HG02943 (cell line): ENCODE measurements at regions not wholly inside any gene's neighbourhood (a gene's known extent, or its start where the extent isn't known, plus 50 kb on each side); places are given as distances from the start of the nearest gene placed in this dataset.

Experiments
- ATAC-seq: cut with Tn5 transposase; IDR thresholded peaks from one replicate; pipeline ENCODE4 v1.9.1; 2021; ENCODE audit warnings: mild to moderate bottlenecking, low read depth, moderate library complexity; ENCODE audit not compliant: unreplicated experiment

DNA sequence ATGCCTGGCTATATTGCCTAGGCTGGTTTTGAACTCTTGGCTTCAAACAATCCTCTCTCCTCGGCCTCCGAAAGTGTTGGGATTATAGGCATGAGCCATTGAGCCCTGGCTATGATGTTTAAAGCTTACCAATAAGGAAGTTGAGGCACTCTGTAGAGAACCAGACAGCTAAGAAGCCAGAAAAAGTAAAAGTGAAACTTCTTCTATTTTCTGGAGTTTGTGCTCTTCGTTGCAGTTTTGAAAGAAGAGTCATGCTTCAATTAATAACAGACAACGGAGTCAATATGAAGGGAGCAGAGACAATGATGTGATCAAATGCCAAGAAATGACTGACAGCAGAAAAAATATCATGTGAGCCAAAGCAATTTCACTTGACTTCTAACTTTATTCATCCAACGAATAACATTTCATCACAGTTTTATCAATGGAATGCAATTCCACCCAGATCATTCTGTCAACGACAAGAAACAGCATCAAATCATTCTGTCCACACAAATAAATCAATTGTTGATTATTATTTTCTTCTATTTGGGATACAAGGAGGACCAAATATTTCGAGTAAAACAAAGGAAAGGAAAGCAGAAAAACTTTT is 175.5 kb upstream of the CELF4 start:
- no peak for ATAC-seq

DNA sequence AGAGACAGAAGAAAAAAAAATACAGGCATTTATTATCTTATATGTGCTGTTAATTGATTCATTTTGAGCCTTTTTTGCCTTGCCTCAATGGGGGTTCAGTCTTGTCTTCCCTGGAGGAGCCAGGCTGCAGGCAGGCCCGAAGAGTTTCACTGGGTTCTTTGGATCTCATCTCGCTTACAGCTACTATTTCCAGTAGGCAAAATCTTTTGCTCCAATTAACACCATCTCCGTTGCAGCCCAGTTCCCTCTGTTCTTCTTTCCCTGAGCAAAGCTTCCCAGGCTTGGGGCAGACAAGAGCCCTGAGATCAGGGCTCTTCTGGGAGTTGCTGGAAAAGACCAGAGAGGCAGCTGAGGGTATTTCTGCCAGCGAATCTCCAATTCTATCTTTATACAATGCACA is 168.8 kb upstream of the CELF4 start:
- ATAC-seq, result no peak

DNA sequence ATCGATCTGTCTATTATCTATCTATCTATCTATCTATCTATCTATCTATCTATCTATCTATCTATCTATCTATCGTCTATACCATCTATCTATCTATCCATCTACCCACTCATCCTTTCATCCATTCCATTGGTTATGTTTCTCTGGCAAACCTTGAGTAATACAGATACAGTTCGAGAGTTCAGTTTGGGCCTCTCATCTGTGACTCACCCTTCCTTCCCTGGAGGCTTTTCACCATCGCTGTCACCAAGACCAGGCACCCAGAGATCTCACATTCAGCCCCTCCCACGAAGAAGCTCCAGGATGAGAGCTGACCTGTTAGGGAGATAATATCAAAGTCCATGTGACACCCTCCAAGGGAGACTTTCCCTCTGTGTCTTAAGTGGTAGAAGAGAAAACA is 164.1 kb upstream of the CELF4 start:
- no peak for ATAC-seq

DNA sequence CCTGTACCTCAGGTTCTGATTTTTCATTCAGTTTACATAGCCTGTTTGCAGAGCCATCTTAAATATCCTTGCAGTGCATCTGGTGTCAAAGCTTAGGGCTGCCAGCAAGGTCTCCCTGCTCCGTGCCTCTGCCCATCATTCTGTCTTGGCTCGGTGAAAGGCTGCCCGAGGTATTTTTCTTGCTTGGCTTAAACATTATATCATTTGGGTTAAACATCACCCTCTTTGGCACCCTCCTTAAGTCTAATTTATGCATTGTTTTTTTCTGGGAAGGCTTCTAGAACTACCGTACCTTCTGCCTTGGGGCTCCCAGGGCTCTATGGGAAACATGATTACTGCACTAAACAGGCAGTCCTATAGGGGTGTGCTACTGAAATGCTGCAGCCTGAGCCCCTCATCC is 158.6 kb upstream of the CELF4 start:
- ATAC-seq, result no peak

DNA sequence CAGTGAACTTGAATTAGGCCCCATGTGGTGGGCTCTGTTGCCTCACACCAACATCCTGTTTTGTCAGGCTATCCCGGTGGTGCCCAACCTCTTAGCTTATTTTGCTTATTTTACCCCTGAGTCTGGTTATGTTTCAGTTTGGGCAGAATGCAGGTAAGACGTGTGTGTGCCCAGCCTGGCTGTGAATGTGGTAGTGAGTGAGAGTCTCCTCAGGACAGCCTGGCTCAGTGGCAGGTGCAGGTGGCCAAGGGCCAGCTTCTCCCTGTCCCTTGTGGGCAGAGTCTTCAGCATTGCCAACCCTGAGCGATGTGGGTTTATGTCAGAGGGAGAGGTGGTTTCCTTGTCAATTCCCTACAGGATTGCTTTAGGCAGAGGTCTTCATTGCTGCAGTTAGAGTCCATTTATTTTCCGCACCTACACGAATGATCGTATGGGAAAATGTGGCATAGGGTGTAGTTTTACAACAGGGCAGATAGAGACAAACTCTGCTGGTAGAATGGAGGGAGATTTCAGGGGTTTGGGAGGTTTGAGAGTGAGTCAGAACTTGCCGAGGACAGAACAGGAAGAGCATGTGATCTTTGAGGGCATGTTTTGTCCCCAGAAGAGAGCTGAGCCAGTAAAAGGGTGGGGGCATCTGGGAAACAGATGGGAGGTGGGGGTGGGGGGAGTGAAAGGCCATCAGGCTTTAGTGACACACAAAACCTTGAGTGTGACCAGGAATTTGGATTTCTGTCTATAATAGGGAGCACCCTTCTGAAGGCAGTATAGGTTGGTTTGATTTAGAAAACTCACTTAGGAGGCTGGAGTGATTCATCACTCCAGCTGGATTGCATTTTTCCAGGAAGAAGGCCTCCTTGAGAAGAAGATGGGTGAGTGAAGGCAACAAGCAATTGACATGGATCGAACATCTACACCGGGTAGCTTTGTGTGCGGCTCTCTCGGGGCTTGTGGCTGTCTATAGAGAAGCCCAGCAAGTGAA is 156.2 kb upstream of the CELF4 start:
- no peak for ATAC-seq

DNA sequence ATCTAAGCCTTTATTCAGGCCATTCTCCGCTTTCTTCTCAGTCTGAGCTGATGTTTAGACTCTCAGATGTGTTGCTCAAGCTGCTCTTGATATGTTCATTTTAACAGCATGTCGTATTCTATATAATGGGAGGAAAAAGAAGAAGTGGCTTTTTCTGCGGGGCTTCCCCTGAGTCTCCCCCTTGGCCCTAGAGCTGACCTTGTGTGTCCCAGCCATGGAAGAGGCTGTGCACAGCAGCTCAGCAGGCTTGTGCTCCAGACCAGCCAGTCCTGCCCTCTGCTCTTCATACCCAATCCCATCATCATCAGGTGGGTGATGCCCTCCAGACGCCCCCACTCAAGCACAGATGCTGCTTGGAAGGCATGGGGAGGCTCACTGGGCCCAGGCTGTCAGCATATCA is 155.1 kb upstream of the CELF4 start:
- no peak for ATAC-seq

DNA sequence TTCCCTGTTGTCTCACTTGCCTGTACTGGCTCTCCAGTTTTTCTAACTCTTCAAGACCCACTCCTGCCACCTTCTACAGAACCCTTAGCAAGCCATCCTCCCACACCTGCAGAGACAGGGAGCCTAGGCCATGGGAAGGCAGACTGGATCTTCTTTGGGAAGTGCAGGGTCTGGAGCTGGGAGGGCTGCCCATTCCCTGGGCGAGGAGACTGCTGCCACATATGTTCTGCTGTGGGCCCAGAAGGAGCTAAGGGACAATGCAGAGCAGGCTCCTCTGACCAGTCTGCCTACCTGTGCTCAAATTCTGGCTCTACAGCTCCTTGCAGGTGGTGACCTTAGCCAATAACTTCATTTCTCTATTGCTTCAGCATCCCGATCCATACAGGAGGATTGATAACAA is 152.1 kb upstream of the CELF4 start:
- ATAC-seq, result no peak

DNA sequence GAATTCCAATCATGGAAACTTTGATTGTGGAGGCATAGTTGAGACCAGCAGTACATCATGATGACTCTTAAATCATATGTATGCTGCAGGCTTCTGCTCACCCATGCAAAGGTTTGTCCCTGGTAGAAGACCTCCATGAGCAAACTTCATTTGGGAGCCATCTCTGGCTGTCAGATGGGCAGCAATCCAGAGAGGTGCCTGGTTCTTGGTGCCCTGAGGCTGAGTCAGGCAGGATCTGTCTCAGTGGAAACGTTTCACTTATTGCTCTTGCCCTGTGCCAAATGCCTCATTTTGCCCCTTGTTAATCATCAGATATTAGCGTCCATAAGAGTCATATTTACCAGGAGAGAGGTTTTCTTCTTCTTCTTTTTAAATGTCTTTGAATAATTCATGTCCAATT is 151.5 kb upstream of the CELF4 start:
- ATAC-seq, result no peak

DNA sequence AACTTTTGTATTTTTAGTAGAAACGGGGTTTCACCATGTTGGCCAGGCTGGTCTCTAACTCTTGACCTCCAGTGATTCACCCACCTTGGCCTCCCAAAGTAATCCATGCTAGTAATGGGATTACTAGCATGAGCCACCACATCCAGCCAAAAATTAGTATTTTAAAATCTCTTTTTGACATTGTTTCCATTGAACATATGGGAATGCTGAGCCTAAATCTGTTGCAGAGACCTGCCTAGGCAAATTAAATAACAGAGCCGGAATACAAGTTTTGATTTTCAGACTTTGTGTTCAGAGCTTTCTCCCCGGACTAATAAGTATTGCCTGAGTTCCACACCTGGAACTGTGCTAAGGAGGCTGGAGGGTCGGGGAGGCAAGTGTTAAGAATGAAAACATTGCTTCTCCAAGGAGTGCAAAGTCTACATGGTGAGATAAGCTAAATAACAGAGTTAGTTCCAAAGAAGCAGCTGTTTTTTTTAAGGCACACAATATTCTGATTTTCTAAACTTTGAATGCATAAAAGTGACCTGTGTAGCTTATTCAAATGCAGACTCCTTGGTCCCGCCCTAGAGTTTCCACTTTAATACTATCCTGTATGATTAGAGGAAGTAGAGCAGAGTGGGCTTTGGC is 150.6 kb upstream of the CELF4 start:
- no peak for ATAC-seq

DNA sequence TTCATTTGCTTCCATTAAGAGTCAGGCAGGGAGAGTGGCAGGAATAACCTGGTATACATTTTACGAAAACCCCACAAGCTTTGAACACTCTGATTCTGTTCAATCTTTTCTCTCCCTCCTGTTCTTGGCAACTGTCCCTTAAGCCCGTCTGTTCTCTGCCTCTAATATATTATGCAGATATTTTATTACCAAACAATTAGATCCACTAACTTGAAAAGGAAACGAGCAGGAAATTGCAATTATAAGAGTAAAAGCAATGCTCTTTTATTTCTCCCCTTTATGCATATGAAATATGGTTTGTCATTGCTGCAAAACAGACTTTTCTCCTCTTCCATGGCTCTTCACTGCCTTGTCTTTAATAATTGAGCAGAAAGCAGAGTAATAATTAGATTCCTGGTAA is 149.1 kb upstream of the CELF4 start:
- ATAC-seq, result no peak

DNA sequence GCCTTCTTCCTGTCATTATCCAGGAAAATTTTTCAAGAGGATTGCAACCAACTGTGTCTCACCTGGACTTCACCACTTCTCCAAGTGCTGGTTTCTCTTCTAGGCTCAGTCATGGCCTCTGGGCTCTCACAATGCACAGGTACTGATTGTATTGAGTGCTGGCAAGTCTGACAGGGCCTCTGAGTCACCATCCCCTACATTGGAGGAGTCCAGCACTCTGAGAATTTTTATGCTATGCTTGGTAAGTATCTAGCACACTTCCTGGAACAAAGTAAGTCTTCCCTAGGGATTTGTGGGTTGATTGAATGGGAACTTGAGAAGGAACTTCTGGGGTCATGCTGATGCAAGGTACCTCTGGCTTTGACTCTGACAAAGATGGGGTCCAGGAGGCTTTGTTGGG is 147.2 kb upstream of the CELF4 start:
- ATAC-seq, result no peak

DNA sequence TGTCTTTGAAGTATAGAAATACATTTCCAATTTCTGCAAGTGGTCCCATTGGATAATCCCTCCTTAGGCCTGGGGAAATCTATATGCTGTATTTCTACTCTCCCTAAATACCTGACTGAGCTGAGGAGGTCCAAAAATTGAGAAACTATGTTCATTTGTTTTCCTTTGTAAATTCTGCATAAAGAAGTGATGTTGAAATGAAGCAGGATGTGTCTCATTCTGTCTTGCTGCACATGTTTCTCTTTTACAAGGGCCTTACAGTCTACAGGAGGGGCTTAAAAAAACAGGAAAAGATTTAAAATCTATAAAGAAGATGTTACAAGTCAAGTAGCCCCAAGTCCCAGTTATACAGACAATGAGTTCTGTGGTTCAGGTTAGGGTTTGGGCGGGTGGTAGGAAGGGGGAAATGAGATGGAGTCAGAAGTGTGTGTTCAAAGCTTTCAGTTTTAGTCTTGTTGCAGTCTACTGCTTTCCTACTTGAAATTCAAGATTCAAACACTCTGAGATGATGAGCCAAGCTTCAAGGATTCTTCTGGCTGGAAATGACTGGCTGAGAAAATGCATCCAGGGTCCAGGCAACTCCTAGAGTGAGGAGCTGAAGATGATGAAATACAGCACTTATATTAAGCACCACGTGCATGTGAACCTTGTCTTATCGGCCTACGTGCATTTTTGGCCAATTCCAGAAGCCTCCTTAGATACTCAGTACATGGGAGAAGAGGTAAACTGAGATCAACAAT is 146.3 kb upstream of the CELF4 start:
- ATAC-seq, result no peak

DNA sequence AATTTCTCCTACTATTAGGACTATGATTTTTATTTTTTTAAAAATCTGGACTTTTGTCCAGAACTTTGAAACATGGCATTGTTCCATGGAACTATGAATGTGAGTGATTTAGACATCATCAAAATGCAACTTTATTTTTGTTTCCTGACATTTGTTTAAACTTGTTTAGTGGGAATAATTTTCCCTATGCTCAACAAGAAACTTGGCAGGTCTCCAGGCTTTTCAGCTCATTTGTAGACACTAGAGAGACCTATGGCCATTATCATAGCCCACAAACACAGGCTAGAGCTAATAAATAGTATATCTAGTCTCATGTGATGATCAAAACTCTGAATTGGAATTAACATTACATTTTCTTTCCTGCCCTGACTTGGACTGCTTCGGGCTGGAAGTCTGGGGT is 145.1 kb upstream of the CELF4 start:
- no peak for ATAC-seq

DNA sequence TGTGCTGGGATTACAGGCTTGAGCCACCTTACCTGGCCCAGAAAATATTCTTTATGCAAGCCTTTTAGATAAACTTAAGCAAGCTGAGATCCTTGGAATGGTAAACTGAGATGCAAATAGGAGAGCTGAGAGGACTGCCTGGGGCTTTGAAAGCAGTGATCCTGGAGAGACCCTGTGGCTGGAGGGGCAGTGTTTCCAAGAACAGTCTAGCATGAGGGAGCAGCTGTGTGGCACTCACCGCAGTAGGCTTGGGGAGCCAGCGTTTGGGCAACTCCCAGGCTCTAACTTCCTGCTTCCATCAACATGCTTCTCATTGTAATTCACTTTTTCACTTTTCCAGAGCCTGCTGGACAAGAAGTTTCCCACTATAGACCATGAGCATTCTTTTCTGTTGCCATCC is 144.1 kb upstream of the CELF4 start:
- ATAC-seq, result no peak

DNA sequence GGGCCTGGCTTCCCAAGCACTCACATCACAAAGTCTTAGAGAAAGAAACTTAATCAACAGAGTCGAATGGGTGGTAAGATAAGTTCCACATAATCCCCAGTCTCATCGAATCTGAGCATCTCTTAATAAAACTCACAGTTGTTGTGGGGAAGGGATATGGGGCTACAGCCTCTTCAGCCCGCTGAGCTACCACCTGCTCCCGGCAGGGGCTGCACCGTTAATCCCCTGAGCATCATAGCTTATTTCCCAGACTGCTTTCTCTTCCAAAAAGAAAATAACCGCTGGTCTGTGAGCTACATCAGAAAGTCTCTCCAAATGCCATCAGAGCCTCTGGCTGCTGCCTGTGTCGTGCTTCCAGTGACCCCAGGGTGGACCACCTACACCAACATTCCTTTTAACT is 139.4 kb upstream of the CELF4 start:
- ATAC-seq, result no peak

DNA sequence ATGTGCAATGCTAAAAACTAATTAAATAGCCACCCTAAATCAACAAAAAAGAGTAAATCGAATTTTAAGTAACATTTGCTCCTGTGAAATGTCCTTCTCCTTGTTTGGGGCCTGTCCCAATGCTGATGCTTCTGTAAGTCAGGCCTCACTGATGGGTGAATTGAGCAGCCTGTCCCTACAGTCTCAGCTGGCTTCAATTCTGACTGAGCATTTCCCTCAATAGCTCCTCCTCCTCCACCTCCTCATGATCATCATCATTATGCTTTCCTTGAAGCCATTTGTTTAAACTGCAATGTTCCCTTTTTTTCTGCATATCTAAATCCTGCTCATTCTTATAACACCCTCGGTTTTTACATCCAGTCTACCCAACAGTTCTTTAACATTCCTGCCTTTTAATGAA is 137.2 kb upstream of the CELF4 start:
- ATAC-seq, result no peak

DNA sequence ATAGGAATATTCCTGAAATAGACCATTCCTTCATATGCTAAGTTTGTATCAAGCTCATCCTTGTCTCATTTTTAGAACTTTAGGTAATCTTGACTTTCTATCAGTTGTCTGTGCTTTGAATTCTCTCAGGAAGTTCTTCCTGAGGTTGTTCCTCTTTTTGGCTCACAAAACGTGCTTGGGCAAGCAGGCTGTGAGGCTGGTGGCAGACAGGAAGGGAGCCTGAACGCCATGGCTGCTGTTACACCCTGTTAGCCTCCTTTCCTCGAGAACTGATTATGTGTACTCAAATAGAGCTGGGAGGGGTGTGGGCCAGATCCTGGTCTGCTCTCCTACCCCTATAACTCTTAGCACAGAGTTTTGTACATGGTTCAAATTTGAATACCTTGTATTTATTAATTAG is 136.4 kb upstream of the CELF4 start:
- ATAC-seq, result no peak

DNA sequence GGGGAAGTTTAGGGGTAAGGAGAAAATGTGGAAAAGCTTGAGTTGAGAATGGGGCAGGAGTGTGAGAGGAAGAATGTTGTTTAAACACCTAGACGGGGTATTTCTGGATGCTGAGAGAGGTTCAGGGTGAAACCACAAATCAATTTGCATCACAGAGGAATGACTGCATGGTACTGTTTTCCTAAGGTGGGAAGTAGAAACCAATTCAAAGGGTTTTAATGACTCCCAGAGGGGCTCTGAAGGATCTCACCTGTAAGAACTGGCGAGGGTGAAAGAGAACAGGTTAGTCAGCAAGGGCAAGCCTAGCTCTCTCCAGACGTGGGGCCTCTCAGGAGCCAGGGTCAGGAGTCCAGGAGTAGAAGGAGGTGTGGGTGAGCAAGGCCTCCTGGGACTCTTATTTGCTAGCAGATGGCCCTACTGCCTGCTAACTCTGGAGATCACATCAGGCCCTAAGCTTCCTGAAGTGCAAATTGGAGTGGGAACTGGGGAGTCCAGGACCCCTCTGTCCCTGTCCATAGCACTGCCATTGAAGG is 133.0 kb upstream of the CELF4 start:
- ATAC-seq, result no peak

DNA sequence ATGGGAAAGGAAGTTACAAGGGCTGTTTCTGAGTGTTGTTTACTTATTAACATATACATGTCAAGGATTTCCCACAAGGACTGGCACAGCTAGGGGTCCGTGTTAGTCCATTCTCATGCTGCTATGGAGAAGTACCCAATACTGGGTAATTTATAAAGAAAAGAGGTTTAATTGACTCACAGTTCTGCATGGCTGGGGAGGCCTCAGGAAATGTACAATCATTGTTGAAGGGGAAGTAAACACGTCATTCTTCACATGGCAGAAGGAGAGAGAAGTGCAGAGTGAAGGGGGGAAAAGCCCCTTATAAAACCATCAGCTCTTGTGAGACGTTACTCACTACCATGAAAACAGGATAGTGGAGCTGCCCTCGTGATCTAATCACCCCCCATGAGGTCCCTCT is 128.9 kb upstream of the CELF4 start:
- no peak for ATAC-seq

DNA sequence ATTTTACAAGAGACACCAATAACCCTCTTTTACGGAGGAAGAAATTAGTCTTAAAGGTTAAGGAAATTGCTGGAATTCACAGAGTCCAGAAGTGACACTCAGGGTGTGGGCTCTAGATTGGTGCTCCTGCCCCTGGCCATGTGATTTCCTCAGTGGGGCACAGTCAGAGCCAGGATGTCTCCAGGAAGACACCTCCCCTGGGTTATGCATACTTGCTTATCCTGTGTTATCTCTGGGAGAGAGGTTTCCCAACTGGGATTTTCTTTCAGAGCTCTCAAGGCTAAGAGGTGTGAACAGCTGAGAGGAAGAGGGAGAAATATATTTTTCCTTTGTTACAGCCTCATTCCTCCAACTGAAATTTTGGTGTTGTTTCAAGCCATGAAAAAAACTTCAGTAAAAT is 125.6 kb upstream of the CELF4 start:
- no peak for ATAC-seq

DNA sequence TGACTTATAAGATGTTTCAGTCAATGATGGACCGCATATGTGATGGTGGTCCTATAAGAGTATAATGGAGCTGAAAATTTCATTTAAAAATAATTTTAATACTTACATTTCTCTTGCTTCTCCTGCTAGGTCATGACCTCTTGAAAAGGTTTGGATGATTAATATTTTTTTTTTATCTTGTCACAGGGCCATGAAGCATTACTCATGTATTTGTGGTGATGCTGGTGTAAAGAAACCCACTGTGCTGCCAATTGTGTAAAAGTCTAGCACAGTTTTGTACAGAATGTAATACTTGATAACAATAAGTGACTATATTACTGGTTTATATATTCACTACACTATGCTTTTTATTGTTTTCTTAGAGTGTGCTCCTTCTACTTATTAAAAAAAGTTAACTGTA is 124.2 kb upstream of the CELF4 start:
- ATAC-seq, result no peak
